GM12865 (cell line): ENCODE measurements at regions not wholly inside any gene's neighbourhood (a gene's known extent, or its start where the extent isn't known, plus 50 kb on each side); places are given as distances from the start of the nearest gene placed in this dataset.

Experiments used
- DNase-seq: peaks from one replicate; pipeline ENCODE4 v3.0.0; 2010; ENCODE audit warnings: low read depth
- H3K4me3 ChIP-seq: 2 replicates; pipeline ENCODE4 v1.5.1; 2011; ENCODE audit warnings: mild to moderate bottlenecking, low read depth, low read length, control low read depth
- TF ChIP-seq, protein P1 (sequence below): IDR thresholded peaks from 2 replicates; pipeline ENCODE4 v1.5.1; 2011; ENCODE audit warnings: low read length, control low read depth, low read depth, inconsistent platforms; ENCODE audit not compliant: insufficient read depth; ENCODE audit errors: missing control alignments

DNA sequence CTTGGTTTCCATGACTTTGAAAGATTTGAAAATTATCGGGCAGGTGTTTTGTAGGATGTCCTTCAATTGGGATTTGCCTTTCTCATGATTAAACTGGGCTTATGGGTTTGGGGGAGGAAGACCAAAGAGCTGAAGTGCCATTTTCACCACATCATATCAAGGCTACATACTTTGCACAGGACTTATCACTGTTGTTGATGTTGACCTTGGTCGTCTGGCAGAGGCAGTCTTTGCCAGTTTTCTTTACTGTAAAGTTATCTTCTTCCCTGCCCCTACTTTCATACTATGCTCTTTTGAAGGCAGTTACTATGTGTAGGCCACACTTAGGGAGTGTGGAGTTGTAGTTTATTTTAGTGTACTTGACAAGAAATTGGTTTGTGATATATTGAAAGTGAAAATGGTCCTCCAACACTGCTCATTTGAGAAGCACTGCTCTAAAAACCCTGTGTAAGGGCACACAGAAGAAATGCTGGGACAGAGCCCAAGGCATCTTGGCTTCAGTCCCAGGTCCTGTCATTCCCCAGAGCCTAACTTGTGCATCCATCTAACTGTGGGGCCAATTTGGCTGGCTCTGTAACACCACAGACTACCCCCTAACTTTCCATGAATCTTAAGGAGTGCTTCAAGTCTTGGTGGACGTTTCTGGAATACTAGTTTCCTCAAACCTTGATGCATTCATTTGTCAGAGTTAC lies 384.9 kb downstream of the KCNRG start:
- no peak for DNase-seq
- H3K4me3 ChIP-seq: no peak overlapping the region
- TF ChIP-seq, protein P1, sequence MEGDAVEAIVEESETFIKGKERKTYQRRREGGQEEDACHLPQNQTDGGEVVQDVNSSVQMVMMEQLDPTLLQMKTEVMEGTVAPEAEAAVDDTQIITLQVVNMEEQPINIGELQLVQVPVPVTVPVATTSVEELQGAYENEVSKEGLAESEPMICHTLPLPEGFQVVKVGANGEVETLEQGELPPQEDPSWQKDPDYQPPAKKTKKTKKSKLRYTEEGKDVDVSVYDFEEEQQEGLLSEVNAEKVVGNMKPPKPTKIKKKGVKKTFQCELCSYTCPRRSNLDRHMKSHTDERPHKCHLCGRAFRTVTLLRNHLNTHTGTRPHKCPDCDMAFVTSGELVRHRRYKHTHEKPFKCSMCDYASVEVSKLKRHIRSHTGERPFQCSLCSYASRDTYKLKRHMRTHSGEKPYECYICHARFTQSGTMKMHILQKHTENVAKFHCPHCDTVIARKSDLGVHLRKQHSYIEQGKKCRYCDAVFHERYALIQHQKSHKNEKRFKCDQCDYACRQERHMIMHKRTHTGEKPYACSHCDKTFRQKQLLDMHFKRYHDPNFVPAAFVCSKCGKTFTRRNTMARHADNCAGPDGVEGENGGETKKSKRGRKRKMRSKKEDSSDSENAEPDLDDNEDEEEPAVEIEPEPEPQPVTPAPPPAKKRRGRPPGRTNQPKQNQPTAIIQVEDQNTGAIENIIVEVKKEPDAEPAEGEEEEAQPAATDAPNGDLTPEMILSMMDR: no peak

DNA sequence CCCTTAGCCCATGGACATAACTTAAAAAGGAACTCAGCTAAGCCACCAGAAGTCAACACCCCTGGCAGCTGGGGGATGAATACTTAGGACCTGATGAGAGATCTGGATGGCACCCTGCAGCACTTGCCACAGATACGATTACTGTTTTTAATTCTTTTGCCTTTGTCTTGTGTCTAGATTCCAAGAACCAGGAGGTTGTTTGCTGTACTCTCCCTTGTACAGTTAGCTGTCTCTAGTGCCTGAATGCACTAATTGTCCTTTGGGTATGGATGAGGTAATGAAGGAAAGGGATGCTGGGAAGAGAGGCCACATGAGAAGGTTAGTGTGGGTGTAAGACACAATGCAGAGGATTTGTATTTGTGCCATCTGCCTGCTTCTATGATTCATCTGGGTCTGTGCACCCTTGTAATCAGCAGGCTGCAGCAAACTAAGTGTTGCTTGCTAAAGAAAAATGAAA lies 385.8 kb downstream of the KCNRG start:
- no peak for DNase-seq
- TF ChIP-seq, protein P1: no peak
- no peak overlapping the region for H3K4me3 ChIP-seq

DNA sequence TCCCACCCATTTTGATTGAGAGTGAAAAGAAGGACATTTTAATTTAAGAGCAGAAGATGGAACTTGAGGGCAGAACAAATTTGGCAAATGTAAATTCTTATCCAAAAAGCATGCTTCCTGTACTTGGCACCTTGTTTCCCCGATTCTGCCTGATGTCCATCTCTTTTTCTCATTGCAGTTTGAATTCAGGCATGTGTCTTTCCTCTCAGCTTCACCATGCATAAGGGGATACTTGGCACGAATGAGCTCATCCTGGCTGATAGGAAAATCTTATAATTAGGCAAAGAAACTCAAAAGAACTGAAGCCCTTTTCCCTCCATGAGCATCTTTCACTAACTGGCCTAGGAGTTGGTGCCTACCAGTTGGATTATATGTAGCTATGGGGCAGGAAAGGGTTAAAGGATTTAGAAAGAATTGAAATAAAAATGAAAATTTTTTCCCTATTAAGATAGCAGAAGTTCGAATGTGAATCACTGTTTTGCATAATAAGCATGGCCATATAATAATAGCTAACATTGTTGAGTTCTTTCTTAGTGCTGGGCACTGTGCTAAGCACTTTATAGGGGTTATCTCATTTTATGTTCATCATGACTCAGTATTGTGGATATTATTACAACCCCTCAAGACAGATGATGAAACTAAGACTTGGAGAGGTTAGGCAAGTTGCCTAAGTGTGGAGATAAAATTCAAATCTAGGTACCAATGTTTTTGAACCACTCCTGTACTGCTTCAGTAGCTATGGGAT lies 386.6 kb downstream of the KCNRG start:
- DNase-seq: no peak
- H3K4me3 ChIP-seq: no peak overlapping the region
- TF ChIP-seq, protein P1: no peak

DNA sequence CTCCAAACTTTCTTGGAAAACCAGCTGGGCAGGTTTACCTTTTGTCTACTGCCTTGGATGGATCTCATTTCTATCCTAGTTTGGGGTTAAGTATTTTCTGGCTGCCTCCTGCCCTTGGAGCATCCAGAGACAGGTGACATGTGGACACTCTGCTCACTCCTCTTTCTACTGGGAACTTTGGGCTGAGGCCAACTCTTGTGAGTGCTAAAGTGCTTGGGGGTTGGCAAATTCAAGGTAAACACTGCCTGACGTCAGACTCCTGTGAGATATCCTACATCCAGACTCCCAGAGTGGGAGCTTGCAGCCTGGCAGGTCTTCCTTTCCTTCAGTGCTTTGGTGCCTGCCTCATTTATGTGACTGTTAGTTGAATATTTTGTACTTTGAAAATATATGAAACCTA lies 388.1 kb downstream of the KCNRG start:
- TF ChIP-seq, protein P1: no peak
- DNase-seq: no peak
- no peak overlapping the region for H3K4me3 ChIP-seq

DNA sequence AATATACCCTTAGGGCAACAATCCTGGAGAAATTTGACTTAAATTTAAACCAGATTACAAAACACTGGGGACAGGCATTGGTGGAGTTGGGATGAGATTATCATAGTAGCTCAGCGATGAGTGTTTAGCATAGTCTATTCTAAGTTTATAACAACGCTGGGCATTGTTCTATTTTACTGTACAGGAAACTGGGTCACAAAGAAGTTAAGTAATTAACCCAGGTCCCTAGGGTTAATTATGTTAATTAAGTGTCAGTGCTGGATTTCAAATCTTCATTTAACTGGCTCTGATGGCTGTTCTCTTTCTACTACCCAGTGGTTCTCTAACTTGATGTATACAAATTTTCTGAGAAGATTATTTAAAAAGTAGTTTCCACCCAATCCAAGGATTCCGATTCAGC lies 388.9 kb downstream of the KCNRG start:
- TF ChIP-seq, protein P1: no peak
- no peak for DNase-seq
- H3K4me3 ChIP-seq: no peak overlapping the region

DNA sequence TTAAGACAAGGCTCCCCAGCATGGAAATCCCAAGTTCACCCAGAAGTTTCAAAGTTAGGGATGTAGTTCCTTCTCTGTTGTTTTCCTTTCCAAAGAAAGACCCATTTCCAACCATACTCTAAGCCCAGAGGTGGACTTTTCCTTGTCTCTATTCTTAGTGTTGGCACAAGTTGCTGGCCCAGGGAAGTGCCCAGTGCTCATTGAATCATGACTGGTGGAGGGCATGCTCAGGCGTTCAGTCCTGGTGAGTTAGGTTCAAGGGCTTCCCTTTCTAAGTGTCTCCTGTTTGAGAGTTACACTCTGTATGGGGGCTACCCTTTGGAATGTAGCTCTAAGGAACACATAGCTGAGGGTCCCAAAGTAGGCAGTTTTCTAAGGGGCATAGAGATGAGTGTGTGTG lies 389.5 kb downstream of the KCNRG start:
- H3K4me3 ChIP-seq: no peak overlapping the region
- TF ChIP-seq, protein P1: no peak
- DNase-seq: no peak
